ENCODE measurements at regions not wholly inside any gene's neighbourhood (a gene's known extent, or its start where the extent isn't known, plus 50 kb on each side); places are given as distances from the start of the nearest gene placed in this dataset.

DNA sequence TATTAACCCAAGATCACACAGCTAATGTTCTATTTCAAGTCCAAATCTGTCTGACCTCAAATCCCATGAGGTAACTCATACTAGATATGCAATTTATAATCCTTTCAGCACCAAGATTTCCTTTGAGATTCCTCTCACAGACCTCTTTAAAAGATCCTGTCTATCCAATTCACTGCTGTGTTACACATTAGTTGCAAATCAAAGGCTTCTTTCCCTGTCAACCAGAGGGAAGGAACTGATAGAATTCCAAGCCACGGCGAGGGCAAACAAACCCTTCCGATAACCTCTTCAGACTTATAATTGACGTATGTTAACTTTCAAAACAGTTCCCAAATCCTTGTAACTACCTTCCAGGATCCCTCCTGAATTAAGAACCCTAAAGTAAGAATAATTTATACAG is 168.9 kb downstream of the DRD1 start:
- no peaks in the 10 kb centered on the region for H3K36me3 Mint-ChIP-seq (ENCODE audit: insufficient read depth)
- H3K4me1 Mint-ChIP-seq (ENCODE audit: low read depth) = peaks cover 19% of the 10 kb centered on the region
- TF ChIP-seq, protein P1, sequence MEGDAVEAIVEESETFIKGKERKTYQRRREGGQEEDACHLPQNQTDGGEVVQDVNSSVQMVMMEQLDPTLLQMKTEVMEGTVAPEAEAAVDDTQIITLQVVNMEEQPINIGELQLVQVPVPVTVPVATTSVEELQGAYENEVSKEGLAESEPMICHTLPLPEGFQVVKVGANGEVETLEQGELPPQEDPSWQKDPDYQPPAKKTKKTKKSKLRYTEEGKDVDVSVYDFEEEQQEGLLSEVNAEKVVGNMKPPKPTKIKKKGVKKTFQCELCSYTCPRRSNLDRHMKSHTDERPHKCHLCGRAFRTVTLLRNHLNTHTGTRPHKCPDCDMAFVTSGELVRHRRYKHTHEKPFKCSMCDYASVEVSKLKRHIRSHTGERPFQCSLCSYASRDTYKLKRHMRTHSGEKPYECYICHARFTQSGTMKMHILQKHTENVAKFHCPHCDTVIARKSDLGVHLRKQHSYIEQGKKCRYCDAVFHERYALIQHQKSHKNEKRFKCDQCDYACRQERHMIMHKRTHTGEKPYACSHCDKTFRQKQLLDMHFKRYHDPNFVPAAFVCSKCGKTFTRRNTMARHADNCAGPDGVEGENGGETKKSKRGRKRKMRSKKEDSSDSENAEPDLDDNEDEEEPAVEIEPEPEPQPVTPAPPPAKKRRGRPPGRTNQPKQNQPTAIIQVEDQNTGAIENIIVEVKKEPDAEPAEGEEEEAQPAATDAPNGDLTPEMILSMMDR (IDR thresholded peaks at IDR 0.05; ENCODE audit: unreplicated experiment) = no peak
- H3K9me3 Mint-ChIP-seq (ENCODE audit: low read depth) = no peaks in the 10 kb centered on the region
- DNase-seq (ENCODE audit: low spot score, unreplicated experiment) = no peak
- H3K27me3 Mint-ChIP-seq = peaks cover 35% of the 10 kb centered on the region
- no peak overlapping the region for H3K27ac Mint-ChIP-seq
- H3K4me3 Mint-ChIP-seq (ENCODE audit: low read depth) = no peak overlapping the region

DNA sequence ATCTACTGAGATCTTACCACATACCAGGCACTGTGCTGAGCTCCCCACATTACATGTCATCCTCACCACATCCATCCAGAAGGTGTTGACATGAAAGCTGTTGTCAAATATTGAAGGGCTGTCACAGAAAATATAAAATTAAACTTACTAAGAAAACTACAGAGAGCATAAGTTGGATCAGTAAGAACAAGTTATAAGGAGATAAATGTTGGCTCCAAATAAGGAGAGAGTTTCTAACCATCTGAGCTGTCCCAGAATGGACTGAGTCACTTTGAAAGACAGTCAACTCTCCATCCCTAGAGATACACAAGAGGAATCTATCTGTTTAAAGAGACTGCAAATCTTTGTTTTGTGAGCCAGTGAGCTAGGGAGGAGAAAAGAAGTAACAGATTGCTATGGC is 169.8 kb downstream of the DRD1 start:
- peaks cover 19% of the 10 kb centered on the region for H3K4me1 Mint-ChIP-seq (ENCODE audit: low read depth)
- H3K27me3 Mint-ChIP-seq = peaks cover 40% of the 10 kb centered on the region
- no peaks in the 10 kb centered on the region for H3K36me3 Mint-ChIP-seq (ENCODE audit: insufficient read depth)
- no peak for DNase-seq (ENCODE audit: low spot score, unreplicated experiment)
- H3K4me3 Mint-ChIP-seq (ENCODE audit: low read depth) = no peak overlapping the region
- H3K9me3 Mint-ChIP-seq (ENCODE audit: low read depth) = no peaks in the 10 kb centered on the region
- TF ChIP-seq, protein P1 (IDR thresholded peaks at IDR 0.05; ENCODE audit: unreplicated experiment) = no peak
- H3K27ac Mint-ChIP-seq = no peak overlapping the region

DNA sequence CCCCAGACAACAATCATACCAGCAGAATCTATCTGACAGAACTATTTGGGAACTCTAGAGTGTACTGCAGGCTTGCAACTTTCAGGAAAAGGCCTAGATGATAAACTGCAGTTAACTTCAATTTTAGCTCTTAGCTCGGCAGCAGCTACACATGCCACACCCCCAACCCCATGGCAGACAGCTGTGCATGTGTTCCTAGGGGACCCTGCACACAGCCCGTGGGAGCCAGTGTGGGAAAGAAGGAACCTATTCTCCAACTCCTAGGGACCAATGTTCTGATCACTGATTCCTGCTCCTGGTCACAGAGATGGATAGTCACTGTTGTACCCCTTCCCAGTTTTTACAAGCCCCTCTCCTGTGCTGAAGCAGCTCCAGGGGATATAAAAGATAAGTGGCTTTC is 179.6 kb downstream of the DRD1 start:
- Mint-ChIP-seq H3K4me1 (ENCODE audit: low read depth) (peaks cover 2% of the 10 kb centered on the region), H3K36me3 (ENCODE audit: insufficient read depth) (no peaks in the 10 kb centered on the region), H3K27ac (no peak overlapping the region), H3K4me3 (ENCODE audit: low read depth) (no peak overlapping the region), H3K9me3 (ENCODE audit: low read depth) (peaks cover 4% of the 10 kb centered on the region), H3K27me3 (peaks cover 10% of the 10 kb centered on the region)
- TF ChIP-seq, protein P1 (IDR thresholded peaks at IDR 0.05; ENCODE audit: unreplicated experiment) = no peak
- no peak for DNase-seq (ENCODE audit: low spot score, unreplicated experiment)

DNA sequence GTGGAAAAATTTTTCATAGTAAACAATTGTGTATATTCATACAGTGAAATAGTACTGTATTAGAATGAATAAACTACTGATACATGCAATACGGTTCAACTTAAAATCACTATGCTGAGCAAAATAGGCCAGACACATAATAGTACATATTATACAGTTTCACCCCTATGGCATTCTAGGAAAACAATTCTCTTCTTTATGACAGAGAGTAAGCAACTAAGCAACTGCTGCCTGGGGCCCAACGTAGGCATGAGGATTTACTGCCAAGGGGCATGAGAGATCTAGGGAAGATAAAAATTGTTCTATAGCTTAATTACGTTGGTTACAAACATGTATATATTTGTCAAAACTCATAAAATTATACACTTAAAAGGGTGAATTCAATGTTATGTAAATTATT is 180.2 kb downstream of the DRD1 start:
- Mint-ChIP-seq H3K27me3 (peaks cover 7% of the 10 kb centered on the region), H3K4me1 (ENCODE audit: low read depth) (peaks cover 3% of the 10 kb centered on the region), H3K4me3 (ENCODE audit: low read depth) (no peak overlapping the region), H3K9me3 (ENCODE audit: low read depth) (peaks cover 4% of the 10 kb centered on the region), H3K27ac (no peak overlapping the region), H3K36me3 (ENCODE audit: insufficient read depth) (no peaks in the 10 kb centered on the region)
- TF ChIP-seq, protein P1 (IDR thresholded peaks at IDR 0.05; ENCODE audit: unreplicated experiment) = no peak
- DNase-seq (ENCODE audit: low spot score, unreplicated experiment) = no peak

DNA sequence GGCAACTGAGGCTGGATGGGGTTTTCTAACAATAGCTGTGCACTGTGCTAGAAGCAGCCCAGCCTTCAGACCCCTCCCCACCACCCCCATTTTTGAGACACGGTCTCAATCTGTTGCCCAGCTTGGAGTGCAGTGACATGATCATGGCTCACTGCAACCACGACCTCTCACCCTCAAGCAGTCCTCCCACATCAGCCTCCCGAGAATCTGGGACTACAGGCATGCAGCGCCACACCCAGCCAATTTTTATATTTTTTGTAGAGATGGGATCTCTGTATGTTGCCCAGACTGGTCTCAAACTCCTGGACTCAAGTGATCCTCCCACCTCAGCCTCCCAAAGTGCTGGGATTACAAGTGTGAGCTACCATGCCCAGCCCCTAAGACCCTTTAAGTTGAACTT is 182.5 kb downstream of the DRD1 start:
- TF ChIP-seq, protein P1 (IDR thresholded peaks at IDR 0.05; ENCODE audit: unreplicated experiment) = no peak
- Mint-ChIP-seq H3K4me3 (ENCODE audit: low read depth) (no peak overlapping the region), H3K36me3 (ENCODE audit: insufficient read depth) (no peaks in the 10 kb centered on the region), H3K4me1 (ENCODE audit: low read depth) (peaks cover 3% of the 10 kb centered on the region), H3K9me3 (ENCODE audit: low read depth) (no peaks in the 10 kb centered on the region), H3K27me3 (peaks cover 3% of the 10 kb centered on the region), H3K27ac (no peak overlapping the region)
- DNase-seq (ENCODE audit: low spot score, unreplicated experiment) = no peak
